ENCODE measurements at regions not wholly inside any gene's neighbourhood (a gene's known extent, or its start where the extent isn't known, plus 50 kb on each side); places are given as distances from the start of the nearest gene placed in this dataset.

- TF ChIP-seq CTCF (IDR thresholded peaks at IDR 0.05) = no peak
- no peak for TF ChIP-seq POLR2A (IDR thresholded peaks at IDR 0.05)
Measured at GRCh38 chr6:119938752-119939151, 589.2 kb upstream of the MAN1A1 start.

All from uterus (tissue), 2 donors.